T47D (cell line): ENCODE measurements at regions not wholly inside any gene's neighbourhood (a gene's known extent, or its start where the extent isn't known, plus 50 kb on each side); places are given as distances from the start of the nearest gene placed in this dataset.
"Not testable (repeated sequence)": the region's sequence is repeated elsewhere in the genome, so short reads cannot be mapped to it uniquely, and the experiment has no call there.

Experiments used
- DNase-seq, 2 experiments: peaks; one replicate each; pipeline versions ENCODE4 v3.0.0 to v3.0.0-alpha.2; 2011 to 2012; ENCODE audit warnings: low read depth in 1 of 2, low spot score in 1 of 2
- JUND ChIP-seq: IDR thresholded peaks from 2 replicates; pipeline ENCODE4 v1.6.1; 2012; ENCODE audit warnings: low read depth
- in situ Hi-C: cut with HindIII; loops from 2 replicates; pipeline ENCODE4 v1.10.0; 2016; ENCODE audit warnings: low sequenced_read_pairs, low pct_unique_long_range_greater_than_20kb

DNA sequence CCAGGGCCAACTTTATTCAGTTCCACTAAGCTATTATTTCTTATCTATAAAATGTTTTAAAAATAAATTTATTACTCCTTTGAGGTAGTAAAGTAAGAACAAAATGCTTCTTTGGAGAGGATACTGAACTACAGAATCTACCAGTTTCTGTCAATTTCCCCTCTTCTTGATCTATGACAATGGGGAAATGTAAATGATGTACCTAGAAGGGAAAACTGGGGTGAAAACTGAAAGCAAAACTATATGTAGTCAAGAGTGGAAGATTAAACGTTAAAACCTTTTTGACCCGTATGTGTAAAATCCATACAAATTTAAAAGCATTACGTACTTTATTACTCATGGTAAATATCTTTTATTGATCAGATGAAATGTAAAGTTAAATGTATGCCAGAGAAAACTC is 1287.8 kb upstream of the TMEFF2 start:
- in situ Hi-C loops, result no loop called here
- DNase-seq, result no peak
- no peak for TF ChIP-seq JUND

DNA sequence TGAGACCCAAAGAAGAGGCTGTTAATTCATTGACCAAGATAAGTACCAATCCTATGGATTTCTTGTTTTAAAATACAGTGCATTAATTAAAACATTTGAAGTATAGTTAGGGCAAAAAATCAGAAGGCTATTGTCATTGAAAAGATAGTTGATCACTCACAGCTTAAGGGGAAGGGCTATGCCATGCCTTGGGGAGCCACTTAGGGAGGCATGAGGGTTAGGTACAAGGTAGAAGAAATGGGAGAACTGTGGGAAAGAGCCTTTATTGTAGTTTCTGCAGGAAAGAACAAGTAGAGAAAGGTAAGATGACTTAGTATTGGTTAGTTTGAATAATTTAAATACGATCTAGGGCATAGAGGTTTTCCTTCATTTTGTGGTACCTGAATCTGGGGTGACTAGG is 1285.5 kb upstream of the TMEFF2 start:
- in situ Hi-C loops, result no loop called here
- no peak for TF ChIP-seq JUND

DNA sequence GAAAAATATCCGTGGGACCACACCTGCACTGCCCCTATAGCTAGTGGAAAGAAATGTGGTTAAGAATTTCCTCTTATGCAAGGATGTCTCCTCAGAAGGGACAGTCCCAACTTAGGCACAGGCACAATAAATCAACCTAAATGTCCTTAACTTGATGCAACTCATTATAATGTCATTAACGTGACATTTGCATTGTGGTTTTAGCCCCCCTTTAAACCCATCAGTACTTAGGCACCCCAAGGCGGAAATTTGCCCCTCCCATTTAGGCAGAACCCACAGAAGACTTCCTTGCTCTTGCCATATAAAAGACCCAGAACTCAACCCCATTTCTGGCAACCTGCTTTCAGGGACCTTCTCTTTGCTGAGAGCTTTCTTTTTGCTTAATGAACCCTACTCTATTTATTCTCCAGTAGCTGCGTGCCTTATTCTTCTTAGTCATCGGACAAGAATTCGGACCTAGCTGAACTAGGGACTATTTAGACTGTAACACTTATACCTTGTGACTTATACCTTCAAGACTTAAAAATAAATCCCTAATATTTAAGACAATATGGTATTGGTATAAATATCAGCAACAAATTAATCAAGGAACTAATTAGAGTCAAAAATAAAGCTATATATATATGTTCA is 1281.6 kb upstream of the TMEFF2 start:
- no peak for TF ChIP-seq JUND
- in situ Hi-C loops, result no loop called here

More for the DNA sequence above, 1285.5 kb upstream of the TMEFF2 start:
- no peak for DNase-seq

DNA sequence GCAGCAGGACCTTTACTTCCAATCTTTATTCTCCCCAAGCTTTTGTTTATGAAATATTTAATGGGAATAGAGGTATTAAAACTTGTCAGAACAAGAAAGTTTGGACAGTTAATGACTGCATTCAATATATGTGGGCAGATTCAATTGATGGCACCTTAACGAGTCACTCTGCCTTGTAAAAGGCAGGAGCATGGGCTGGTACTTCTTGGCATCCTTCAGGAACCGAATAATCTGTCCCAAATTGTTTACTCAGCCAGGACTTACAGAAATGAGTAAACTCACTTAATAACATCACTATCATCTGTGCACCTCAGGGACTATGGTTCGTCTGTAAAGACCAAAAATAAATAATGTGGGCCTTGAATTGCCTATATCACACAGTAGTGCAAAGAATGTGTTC is 1280.3 kb upstream of the TMEFF2 start:
- DNase-seq, result no peak
- no peak for TF ChIP-seq JUND
- in situ Hi-C loops, result no loop called here

More for the DNA sequence above, 1281.6 kb upstream of the TMEFF2 start:
- DNase-seq, result no peak

DNA sequence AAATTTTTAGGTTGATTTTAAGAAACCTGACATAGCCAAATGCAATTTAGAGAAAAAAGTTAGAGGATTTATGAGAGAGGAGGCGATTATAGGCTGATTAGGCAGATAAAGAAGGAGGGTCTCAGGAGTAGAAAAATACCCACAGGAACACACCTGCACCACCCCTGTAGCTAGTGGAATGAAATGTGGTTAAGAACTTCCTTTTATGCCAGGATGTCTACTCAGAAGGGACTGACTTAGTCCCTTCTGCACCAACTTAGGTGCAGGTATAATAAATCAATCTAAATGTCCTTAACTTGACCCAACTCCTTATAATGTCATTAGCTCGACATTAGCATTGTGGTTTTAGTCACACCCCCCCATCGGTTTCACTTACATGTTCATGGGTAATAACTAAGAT is 1274.5 kb upstream of the TMEFF2 start:
- no peak for DNase-seq
- in situ Hi-C loops, result no loop called here
- TF ChIP-seq JUND, result no peak

DNA sequence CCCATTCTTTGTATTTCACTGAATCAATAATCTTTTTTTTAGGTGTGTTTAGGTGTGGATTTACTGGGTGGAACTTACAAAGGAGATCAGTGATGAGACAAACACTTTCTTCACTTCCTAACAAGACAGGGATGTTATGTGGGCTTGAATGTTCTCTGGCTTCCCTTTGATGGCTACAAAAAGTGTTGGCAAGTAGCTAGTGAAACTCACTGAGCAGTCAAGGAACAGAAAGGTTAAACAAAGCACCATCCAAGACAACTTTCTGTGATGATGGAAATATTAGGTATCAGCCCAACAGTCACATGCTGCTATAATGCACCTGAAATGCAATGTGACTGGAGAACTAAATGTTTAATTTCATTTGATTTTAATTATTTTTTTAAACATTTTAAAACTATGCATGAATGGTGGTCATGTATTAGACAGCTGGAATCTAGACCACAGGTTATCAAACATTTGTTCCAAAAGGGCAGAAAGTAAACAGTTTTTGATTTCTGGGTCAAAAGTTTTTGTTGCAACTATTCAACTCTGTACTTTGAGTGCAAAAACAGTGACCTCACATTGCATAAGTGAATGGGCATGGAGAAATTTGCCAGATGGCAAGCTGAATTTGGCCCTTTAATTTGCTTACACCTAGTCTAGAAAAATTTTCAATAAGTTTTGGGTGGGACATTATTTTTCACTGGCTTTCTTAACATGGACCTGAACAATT is 1272.7 kb upstream of the TMEFF2 start:
- DNase-seq, result no peak
- no peak for TF ChIP-seq JUND
- in situ Hi-C loops, result no loop called here

DNA sequence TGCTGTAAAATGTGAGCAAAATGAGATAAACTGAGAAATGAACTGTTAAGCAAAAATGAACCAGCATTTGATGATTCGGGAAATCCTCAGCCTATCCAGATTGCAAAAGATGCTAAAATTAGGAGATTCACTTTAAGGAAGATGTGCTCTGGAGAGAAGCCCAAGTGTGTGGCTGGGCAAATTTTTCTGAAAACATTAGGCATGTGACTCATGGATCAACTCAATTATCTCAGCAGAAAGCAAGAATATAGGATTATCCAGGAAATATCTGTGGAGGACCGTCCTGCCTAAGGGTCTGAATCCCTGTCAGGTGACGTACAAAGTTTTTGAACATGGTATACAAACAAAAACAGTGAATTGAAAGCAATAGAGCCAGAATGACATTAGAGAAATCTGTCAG is 1268.3 kb upstream of the TMEFF2 start:
- no peak for TF ChIP-seq JUND
- no peak for DNase-seq
- in situ Hi-C loops, result no loop called here

DNA sequence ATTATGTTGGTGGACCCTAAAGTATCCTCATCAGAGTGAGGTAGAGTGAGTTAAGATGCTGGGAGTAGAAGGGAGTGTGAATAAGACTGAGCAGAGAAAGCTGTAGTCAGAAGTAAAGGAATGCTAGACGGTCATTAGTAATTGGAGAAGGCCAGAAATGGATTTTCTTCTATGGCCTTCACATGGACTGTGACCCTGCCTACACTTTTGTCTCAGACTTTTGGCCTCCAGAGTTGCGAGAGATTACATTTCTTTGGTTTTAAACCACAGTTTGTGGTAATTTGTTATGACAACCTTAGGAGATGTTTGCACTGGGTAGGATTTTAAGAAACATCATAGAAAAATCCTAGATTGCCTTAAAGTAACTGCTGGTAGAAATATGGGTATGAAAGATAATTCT is 1267.7 kb upstream of the TMEFF2 start:
- TF ChIP-seq JUND, result no peak
- in situ Hi-C loops, result no loop called here
- DNase-seq, result no peak

DNA sequence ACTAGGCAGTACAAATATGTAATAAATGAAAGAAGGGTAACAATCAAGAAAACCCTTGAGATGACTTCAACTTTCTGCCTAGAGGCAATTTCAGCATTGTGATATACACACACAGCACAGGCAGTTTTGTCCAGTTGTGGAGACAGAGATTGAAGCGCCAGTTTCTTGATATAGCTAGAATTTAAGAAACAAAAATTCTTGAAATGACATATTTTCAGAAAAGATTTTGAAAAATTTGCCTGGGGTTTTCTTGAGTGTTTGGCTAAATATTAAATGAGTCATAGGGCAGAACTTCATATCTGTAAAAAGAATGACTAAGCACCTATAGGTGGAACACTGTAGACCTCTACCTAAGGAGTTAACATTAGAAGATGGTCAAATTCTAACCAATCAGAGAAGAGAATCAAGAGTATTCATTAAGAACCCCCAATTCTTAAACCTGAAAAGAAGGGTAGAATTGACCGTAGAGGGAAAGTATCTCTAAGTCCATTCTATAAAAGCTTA is 1266.8 kb upstream of the TMEFF2 start:
- in situ Hi-C loops, result no loop called here
- no peak for TF ChIP-seq JUND
- no peak for DNase-seq

DNA sequence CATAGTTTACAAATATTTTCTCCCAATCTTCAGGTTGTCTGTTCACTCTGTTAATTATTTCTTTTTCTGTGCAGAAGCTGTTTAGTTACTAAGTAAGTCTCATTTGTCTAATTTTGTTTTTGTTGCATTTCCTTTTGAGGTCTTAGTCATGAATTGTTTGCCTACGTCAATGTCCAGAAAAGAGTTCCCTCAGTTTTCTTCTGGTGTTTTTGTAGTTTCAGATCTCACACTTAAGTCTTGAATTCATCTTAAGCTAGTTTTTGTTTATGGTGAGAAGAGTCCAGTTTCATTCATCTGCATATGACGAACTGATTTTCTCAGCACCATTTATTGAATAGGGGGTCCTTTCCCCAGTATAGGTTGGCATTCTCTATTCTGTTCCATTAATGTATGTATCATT is 1252.2 kb upstream of the TMEFF2 start:
- in situ Hi-C loops, result no loop called here
- DNase-seq, result no peak
- no peak for TF ChIP-seq JUND

DNA sequence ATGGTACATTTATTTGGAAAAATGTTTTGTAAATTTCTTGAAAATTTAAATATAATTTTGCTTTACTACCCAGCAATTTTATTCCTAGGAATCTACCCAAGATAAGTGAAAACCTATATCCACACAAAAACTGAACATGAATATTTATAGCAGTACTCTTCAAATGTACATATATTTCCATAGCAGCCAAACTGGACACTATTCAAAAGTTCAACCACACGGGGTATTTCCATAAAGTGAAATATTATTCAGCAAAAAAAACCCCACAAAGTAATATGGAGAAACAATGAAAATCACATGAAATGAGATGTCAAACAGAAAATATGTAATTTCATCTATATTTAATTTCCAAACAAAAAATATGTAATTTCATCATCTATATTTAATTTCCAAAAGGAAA is 1247.6 kb upstream of the TMEFF2 start:
- in situ Hi-C loops, result no loop called here
- DNase-seq, result no peak
- no peak for TF ChIP-seq JUND

DNA sequence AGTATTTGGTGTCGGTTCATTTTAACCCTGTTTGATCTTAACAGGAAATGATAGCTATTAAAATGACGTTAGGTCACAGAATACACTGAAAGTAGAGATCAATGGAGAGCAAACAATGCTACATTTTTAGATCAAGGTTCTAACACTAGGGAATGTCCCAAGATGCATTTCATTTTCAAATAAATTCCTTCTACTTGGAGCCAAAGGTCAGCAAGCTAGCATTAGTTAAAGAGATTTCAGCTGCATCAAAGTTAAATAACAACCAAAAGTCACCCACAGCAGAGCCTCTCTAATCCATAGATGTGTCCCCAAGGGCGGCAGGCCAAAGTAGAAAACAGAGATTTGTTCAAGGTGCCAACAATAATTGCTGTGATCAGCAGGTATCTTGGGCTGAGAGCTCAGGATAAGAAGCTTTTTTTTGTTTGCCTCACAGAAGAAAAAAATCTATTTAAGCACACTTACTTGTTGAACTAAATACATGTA is 1233.6 kb upstream of the TMEFF2 start:
- TF ChIP-seq JUND, result no peak
- DNase-seq, result no peak
- in situ Hi-C loops, result no loop called here

DNA sequence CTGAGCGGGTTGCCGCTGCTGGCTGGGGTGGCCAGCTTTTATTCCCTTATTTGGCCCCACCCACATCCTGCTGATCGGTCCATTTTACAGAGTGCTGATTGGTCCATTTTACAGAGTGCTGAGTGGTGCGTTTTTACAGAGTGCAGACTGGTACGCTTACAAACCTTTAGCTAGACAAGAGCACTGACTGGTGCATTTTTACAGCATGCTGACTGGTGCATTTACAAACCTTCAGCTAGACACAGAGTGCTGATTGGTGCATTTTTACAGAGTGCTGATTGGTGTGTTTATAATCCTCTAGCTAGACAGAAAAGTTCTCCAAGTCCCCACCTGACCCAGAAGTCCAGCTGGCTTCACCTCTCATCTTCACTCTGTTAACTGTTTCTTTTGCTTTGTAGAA is 1217.6 kb upstream of the TMEFF2 start:
- DNase-seq, in situ Hi-C loops: not testable (repeated sequence)
